Activated CD4-positive, CD25-positive, alpha-beta regulatory T cell treated with anti-CD3 and anti-CD28 coated beads, Interleukin-2, amount 50 U/mL, for 24 hours (primary cell): ENCODE measurements at regions not wholly inside any gene's neighbourhood (a gene's known extent, or its start where the extent isn't known, plus 50 kb on each side); places are given as distances from the start of the nearest gene placed in this dataset.

Experiments used
- ATAC-seq, 2 donors: fragments of 150-1000 bp; cut with Tn5 transposase; one replicate each; pipeline ENCODE4 v1.10.0; 2021; ENCODE audit warnings: mild to moderate bottlenecking in 1 of 2, moderate library complexity in 1 of 2

- ATAC-seq = no peak
These were observed 178.4 kb downstream of the MRPL14 start for GRCh38 chr6:43948527-43949485.

- no peak for ATAC-seq
These were observed 177.8 kb downstream of the VEGFA start for GRCh38 chr6:43947860-43948259.

DNA sequence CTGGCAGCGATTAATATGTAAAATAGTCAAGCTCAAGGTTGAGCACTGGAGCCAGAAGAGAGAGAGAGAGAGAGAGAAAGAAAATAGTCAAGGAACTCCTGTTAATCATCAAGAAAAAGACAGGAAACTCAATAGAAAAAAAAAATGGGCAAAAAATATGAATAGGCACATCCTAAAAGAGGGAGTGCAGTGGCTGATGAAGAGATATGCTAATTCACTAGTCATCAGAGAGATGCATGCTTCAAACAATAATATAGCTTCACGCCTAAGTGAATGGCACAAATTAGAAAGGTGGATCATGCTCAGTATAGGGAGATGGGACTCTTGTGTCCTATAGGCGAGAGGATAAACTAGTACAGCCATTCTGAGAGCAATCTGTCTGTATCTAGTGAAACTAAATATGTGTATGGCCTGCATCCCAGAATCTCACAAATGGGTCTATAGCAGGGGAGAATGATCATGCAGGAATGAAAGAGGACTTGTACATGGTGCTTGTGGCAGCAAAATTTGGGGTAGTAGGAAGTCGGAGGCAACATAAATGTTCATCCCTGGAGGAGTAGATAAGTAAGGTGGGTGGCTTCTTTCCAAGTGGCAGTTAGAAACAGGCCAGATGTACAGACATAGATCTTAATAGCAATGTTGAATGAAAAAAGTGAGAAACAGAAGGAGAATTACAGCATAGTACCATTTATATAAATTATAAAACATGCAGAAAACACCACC lies 176.8 kb downstream of the VEGFA start:
- no peak for ATAC-seq

- no peak for ATAC-seq
These were observed 175.7 kb downstream of the VEGFA start for GRCh38 chr6:43945768-43946080.

DNA sequence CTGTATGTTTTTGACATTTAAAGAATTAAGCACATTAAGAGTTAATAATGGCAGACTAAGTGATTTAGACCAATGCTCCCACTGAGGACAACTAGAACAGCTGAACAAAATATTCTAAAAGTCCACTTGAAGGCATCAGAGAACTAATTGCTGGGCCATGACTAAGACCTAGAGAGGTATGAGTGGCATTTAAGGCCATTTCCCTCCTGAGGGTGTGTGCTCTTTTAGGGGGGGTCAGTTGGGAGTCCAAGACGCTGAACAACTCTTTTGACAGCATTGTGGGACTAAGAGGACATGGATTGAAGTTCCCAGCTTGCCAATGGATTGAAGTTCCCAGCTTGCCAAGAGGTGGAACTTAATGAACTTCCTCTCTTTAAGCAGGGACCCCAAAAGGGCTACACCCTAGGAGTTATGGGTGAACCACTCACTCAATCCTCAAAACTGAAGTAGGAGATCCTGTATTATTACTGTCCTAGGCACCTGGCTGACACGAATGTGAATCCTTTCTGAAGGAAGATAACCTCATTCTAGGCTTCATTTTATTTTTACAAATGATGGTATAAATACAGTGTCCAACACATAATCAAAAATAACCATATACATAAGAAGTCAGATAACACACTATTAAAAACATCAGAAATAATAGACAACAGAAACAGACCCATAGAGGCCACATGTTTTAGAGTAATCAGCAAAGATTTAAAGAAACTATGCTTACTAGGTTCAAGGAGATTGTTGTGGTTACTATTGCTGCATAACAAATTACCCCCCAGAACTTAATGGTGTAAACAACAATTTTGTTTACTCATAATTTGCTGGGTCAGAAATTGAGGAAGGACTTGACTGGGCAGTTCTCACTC lies 175.1 kb downstream of the VEGFA start:
- no peak for ATAC-seq

GRCh38 chr6:43943781-43944250 lies 173.8 kb downstream of the VEGFA start:
- ATAC-seq = no peak

- ATAC-seq = no peak
These were observed 173.2 kb downstream of the VEGFA start for GRCh38 chr6:43943099-43943766.

DNA sequence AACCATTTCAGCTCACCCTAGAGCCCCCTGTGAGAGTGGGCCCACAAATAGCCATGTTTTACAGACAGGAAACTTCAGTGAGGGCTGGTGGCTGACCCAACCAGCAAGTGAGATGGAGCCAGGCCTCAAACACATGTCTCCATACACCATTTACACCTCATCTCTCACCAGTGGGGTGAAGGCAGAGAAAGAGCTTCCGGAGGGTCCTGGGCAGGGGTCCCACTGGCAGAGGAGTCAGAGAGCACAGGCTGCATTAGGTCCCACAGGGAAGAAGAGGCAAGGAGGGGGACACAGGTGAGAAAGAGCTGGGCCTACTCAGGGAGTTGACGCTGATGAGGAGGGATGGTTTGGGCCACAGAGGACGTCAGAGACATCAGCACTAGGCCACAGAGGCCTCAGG lies 172.6 kb downstream of the VEGFA start:
- ATAC-seq = no peak

GRCh38 chr6:43942011-43942442 lies 172.0 kb downstream of the VEGFA start:
- ATAC-seq = no peak

- no peak for ATAC-seq
These were observed 171.2 kb downstream of the VEGFA start for GRCh38 chr6:43941174-43941573.

- ATAC-seq = no peak
These were observed 170.5 kb downstream of the VEGFA start for GRCh38 chr6:43940393-43941087.

GRCh38 chr6:43940071-43940392 lies 170.0 kb downstream of the VEGFA start:
- no peak for ATAC-seq

- no peak for ATAC-seq
These were observed 169.5 kb downstream of the VEGFA start for GRCh38 chr6:43939281-43940070.

GRCh38 chr6:43938178-43939105 lies 168.4 kb downstream of the VEGFA start:
- ATAC-seq = no peak

- no peak for ATAC-seq
These were observed 167.5 kb downstream of the VEGFA start for GRCh38 chr6:43937236-43938177.

DNA sequence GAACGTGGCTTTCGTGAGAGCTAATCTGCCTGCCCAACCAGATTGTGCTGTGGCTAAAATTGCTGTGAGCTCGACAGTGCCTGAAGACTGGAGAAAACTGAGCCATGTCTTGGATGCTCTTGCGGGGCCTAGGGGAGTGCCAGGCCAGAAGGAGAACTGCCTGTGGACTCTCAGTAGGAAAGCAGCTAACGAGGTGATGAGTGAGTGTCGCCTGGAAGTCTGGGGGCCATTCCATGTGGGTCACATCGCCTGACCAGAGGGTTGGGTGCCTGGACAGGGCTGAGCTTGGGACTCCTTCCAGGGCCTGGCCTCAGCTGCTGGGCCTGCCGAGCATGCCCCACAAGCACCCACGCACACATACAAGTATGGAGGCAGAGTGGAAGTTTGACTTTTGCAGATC lies 166.5 kb downstream of the VEGFA start:
- ATAC-seq = no peak

DNA sequence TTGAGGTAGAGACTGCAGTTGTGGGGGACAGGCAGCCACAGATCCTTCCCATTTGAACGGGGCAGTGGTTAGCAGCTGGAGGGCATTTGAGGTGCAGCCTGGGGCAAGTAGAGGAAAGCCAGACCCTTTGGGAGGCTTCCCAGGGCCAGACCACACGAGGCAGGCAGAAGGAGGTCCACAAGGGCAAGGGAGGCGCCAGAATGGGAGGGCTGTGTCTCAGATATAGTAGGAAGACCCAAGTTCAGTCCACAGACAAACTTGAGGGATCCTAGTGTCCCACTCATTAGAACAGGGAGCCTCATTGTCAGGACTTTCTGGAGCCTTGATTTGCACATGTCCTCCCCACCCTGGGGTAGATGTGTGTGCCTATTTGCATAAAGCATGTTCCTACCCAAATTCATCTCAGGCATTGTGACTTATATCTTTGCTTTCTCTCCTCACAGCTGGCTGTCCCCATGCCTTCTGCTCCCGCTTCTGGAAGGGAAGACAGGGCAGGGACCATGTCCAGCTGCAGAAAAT lies 166.0 kb downstream of the VEGFA start:
- no peak for ATAC-seq
